Calu3 (cell line): ENCODE measurements at regions not wholly inside any gene's neighbourhood (a gene's known extent, or its start where the extent isn't known, plus 50 kb on each side); places are given as distances from the start of the nearest gene placed in this dataset.

Experiments
- BruUV-seq: library from RNA; stranded (reverse); fragments of 400-500 nt; replicated peaks from 2 replicates; lab custom pipeline; 2021; lab: Mats Ljungman, UMichigan
- CTCF ChIA-PET: fragments of 300-600 bp; sonication (Branson Sonifier 250); formaldehyde crosslinking; loops from one replicate; lab custom pipeline; 2022; ENCODE audit warnings: antibody characterized with exemption; lab: Charles Lee
- DNase-seq: peaks from one replicate; pipeline ENCODE4 v3.0.0; 2022
- H3K27ac Mint-ChIP-seq: one replicate; pipeline ENCODE4 v1.8.0; 2022; ENCODE audit warnings: mixed read lengths; ENCODE audit not compliant: unreplicated experiment
- H3K27me3 Mint-ChIP-seq: one replicate; pipeline ENCODE4 v1.8.0; 2022; ENCODE audit warnings: mixed read lengths; ENCODE audit not compliant: unreplicated experiment
- H3K36me3 Mint-ChIP-seq: one replicate; pipeline ENCODE4 v1.8.0; 2022; ENCODE audit warnings: mild to moderate bottlenecking, moderate library complexity, mixed read lengths; ENCODE audit not compliant: insufficient read depth, unreplicated experiment
- H3K4me1 Mint-ChIP-seq: one replicate; pipeline ENCODE4 v1.8.0; 2022; ENCODE audit warnings: mild to moderate bottlenecking, low read depth, mixed read lengths; ENCODE audit not compliant: unreplicated experiment
- H3K4me3 Mint-ChIP-seq: one replicate; pipeline ENCODE4 v1.8.0; 2022; ENCODE audit warnings: mild to moderate bottlenecking, low read depth, moderate library complexity, mixed read lengths; ENCODE audit not compliant: unreplicated experiment
- H3K9me3 Mint-ChIP-seq: one replicate; pipeline ENCODE4 v1.8.0; 2022; ENCODE audit warnings: low read depth, mixed read lengths; ENCODE audit not compliant: unreplicated experiment
- intact Hi-C: fragments of 100-400 bp; cut with micrococcal nuclease; formaldehyde crosslinking; loops from one replicate; pipeline ENCODE4 v1.10.0; 2022; ENCODE audit not compliant: unreplicated experiment
- TF ChIP-seq, protein P1 (sequence below): fragments of 200-600 bp; IDR thresholded peaks from one replicate; pipeline ENCODE4 v1.8.0; 2022; ENCODE audit warnings: antibody characterized with exemption; ENCODE audit not compliant: unreplicated experiment

DNA sequence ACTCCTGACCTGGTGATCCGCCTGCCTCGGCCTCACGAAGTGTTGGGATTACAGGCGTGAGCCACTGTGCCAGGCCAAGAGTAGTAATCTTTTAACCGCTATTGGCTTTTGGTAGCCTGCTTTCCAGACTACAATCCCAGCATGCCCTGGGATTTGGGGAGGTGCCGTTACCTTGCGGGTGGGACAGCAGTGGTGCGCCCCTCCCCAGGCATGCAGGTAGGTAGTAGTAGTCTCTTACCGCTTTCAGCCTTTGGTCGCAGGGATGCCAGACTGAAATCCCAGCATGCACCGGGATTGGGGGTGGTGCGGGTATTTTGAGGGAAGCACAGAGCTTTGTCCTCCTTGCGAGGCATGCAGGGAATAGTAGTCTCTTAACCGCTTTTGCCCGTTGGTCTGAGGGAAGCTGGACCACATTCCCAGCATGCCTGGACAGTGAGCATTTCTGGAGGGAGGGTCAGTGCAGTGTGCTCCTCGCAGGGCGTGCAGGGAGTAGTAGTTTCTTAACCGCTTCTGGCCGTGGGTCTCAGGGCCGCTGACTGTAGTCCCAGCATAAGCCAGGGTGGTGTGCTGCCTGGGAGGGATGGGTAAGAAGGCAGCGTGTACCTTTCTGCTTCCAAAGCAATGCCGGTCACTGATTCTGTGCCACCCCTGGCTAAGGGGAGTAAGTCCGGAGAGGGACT is 1686.8 kb downstream of the TP53TG3F start:
- Mint-ChIP-seq H3K27ac (no peak overlapping the region), H3K36me3 (no peaks in the 10 kb centered on the region), H3K4me1 (no peaks in the 10 kb centered on the region), H3K9me3 (peaks cover 8% of the 10 kb centered on the region), H3K27me3 (no peaks in the 10 kb centered on the region), H3K4me3 (no peak overlapping the region)
- no TSS peak for BruUV-seq
- TF ChIP-seq, protein P1, sequence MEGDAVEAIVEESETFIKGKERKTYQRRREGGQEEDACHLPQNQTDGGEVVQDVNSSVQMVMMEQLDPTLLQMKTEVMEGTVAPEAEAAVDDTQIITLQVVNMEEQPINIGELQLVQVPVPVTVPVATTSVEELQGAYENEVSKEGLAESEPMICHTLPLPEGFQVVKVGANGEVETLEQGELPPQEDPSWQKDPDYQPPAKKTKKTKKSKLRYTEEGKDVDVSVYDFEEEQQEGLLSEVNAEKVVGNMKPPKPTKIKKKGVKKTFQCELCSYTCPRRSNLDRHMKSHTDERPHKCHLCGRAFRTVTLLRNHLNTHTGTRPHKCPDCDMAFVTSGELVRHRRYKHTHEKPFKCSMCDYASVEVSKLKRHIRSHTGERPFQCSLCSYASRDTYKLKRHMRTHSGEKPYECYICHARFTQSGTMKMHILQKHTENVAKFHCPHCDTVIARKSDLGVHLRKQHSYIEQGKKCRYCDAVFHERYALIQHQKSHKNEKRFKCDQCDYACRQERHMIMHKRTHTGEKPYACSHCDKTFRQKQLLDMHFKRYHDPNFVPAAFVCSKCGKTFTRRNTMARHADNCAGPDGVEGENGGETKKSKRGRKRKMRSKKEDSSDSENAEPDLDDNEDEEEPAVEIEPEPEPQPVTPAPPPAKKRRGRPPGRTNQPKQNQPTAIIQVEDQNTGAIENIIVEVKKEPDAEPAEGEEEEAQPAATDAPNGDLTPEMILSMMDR: no peak
- no peak for DNase-seq
- CTCF ChIA-PET: no interaction called here
- intact Hi-C loops: no loop called here

DNA sequence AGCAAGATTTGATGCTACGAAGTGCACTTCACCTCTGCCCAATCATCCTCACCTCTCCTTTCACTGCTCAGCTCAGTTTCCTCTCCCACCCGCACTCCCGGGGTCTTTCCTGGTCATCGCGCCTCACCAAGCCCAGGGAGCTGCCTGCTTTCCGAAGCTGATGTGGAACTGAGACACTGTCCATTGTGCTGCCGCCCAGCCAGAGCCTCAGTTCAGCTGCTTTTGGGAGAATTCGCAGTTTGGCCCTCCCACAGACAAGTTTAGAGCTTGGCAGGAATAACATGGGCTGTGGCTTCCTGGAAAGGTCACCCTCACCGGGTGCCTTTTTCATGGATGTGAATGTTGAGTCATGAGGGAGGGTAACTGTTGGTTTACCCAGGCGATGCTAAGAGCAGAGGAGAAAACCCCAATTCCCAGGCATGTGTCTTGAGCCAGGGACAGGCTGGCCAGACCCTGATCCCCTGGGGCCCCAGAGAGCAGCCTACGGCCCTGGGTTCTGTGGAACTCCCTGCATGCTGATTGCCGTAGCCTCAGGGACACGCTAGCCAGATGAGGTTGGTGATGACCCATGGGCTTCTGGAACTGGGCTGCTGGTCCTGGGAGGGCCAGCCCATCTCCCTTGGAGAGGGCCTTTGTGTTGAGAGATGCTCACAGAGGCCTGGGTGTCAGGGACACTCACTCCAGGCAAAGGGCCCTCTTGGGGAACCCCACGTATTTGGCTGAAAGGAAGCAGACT is 1687.5 kb downstream of the TP53TG3F start:
- Mint-ChIP-seq H3K27ac (no peak overlapping the region), H3K27me3 (no peaks in the 10 kb centered on the region), H3K4me1 (no peaks in the 10 kb centered on the region), H3K4me3 (no peak overlapping the region), H3K36me3 (no peaks in the 10 kb centered on the region), H3K9me3 (peaks cover 8% of the 10 kb centered on the region)
- intact Hi-C loops: no loop called here
- no TSS peak for BruUV-seq
- TF ChIP-seq, protein P1: no peak
- DNase-seq: no peak
- CTCF ChIA-PET: no interaction called here

DNA sequence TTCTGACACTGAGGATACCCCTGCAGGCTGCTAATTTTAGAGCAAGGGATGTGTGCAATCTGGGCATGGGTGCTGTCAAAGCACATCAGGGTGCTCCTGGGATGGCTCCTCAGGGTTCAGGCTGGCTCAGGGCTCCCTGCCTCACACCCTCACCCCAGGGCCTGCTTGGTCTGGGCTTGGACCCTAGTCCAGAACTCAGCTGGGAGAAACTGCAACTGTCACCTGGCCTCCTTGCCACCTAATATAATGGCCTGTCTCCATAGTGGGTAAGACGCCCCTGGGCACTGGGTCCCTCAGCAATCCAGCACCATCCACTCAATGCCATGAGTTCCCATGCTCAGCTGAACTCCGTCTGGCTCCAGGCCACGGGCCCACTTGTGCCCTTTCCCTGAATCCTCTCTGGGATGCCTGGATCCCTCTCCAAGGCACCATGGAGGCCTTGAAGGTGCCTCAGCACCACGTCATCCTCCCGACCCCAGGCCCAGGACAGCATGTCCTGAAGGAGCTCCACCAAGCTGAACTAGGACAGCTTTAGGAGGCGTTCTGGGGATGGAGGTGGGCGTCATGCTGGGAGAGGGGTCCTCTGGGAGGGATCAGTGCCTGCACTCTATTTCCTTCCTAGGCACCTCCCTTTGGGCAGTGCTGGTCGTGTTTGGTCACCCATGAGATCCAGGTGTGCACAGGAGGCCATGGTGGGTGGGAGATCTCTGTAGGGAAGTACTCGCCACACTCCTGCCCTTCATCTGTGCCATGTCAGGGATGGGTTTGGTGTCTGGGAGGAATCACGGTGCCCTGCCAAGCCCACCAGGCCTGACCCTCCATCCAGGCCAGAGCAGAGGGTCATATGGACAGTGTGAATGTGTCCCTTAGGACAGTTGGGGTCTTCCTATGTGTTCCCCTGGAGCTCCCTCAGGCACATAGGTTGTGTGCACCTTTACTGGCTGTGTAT is 1688.4 kb downstream of the TP53TG3F start:
- Mint-ChIP-seq H3K27me3 (no peaks in the 10 kb centered on the region), H3K27ac (no peak overlapping the region), H3K4me1 (no peaks in the 10 kb centered on the region), H3K4me3 (no peak overlapping the region), H3K36me3 (no peaks in the 10 kb centered on the region), H3K9me3 (peaks cover 9% of the 10 kb centered on the region)
- BruUV-seq: no TSS peak
- intact Hi-C loops: no loop called here
- no peak for DNase-seq
- CTCF ChIA-PET: no interaction called here
- TF ChIP-seq, protein P1: no peak

DNA sequence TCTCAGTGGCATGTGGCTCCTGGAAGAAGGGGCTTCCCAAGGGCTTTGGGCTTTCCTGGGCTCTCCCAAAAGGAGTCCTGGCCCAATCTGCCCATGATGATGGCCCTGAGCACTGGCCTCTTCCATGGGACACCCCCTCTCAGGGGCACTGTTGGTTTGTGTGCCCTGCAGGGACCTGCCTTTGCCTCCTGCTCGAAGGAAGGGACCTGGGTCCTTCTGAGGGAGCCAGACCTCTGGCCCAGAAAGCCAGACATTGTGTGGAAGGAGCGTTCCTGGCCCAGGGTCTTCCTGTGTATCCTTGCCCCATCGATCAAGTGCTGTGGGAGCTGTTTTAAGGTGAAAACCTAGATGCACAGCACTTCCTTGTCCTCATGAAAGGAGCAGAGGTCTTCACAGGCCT is 1689.3 kb downstream of the TP53TG3F start:
- no peak overlapping the region for H3K4me3 Mint-ChIP-seq
- TF ChIP-seq, protein P1: no peak
- H3K4me1 Mint-ChIP-seq: no peaks in the 10 kb centered on the region
- H3K9me3 Mint-ChIP-seq: peaks cover 12% of the 10 kb centered on the region
- intact Hi-C loops: no loop called here
- H3K36me3 Mint-ChIP-seq: no peaks in the 10 kb centered on the region
- CTCF ChIA-PET: no interaction called here
- DNase-seq: no peak
- H3K27me3 Mint-ChIP-seq: no peaks in the 10 kb centered on the region
- BruUV-seq: no TSS peak
- no peak overlapping the region for H3K27ac Mint-ChIP-seq
